SU-DHL-6 (cell line): ENCODE measurements at regions not wholly inside any gene's neighbourhood (a gene's known extent, or its start where the extent isn't known, plus 50 kb on each side); places are given as distances from the start of the nearest gene placed in this dataset.

Experiments
- H2AFZ ChIP-seq: fragments of 200-600 bp; sonication (generic); 2 replicates; pipeline ENCODE4 v1.6.1; 2014; ENCODE audit warnings: low read depth, mild to moderate bottlenecking, moderate library complexity, mixed read lengths, antibody characterized with exemption, low read length; ENCODE audit not compliant: severe bottlenecking
- H3F3A ChIP-seq: fragments of 200-600 bp; shearing (Covaris generic); 2 replicates; pipeline ENCODE4 v1.6.0; 2016; ENCODE audit warnings: antibody characterized with exemption, mild to moderate bottlenecking; ENCODE audit not compliant: insufficient read depth
- H3K27ac ChIP-seq: fragments of 200-600 bp; sonication (generic); 2 replicates; pipeline ENCODE4 v1.5.1; 2016; ENCODE audit warnings: low read depth, mild to moderate bottlenecking, low read length, moderate library complexity, mixed read lengths
- H3K27me3 ChIP-seq: fragments of 200-600 bp; sonication (generic), shearing (Covaris generic); 2 replicates; pipeline ENCODE4 v1.6.0; 2014; ENCODE audit warnings: mild to moderate bottlenecking, low read length
- H3K36me3 ChIP-seq: fragments of 200-600 bp; sonication (generic); 2 replicates; pipeline ENCODE4 v1.6.1; 2014; ENCODE audit warnings: mild to moderate bottlenecking, low read length, mixed read lengths
- H3K4me2 ChIP-seq: fragments of 300-600, 200-600 bp; shearing (Covaris generic), sonication (generic); 2 replicates; pipeline ENCODE4 v1.6.0; 2014; ENCODE audit warnings: low read length, low read depth, mild to moderate bottlenecking; ENCODE audit not compliant: poor library complexity, severe bottlenecking
- H3K4me3 ChIP-seq: fragments of 200-600 bp; sonication (generic); 2 replicates; pipeline ENCODE4 v1.5.1; 2014; ENCODE audit warnings: antibody characterized with exemption, low read length, mild to moderate bottlenecking, mixed read lengths; ENCODE audit not compliant: insufficient read depth, poor library complexity, severe bottlenecking
- H3K79me2 ChIP-seq: fragments of 200-600 bp; sonication (generic); 2 replicates; pipeline ENCODE4 v1.6.1; 2014; ENCODE audit warnings: mild to moderate bottlenecking, low read length, moderate library complexity; ENCODE audit not compliant: insufficient read depth
- H3K9ac ChIP-seq: fragments of 200-600 bp; sonication (generic); 2 replicates; pipeline ENCODE4 v1.7.0; 2014; ENCODE audit warnings: mild to moderate bottlenecking, low read length
- H3K9me2 ChIP-seq: fragments of 200-600 bp; sonication (generic); replicated peaks from 2 replicates; pipeline ENCODE4 v1.6.1; 2014; ENCODE audit warnings: low read length; ENCODE audit not compliant: insufficient read depth
- H3K9me3 ChIP-seq: fragments of 200-600 bp; sonication (generic); 2 replicates; pipeline ENCODE4 v1.6.1; 2014; ENCODE audit warnings: low read length, mixed read lengths; ENCODE audit not compliant: insufficient read depth
- H4K20me1 ChIP-seq: fragments of 200-600 bp; sonication (generic); 2 replicates; pipeline ENCODE4 v1.6.1; 2014; ENCODE audit warnings: low read depth, mild to moderate bottlenecking, antibody characterized with exemption, low read length, moderate library complexity, mixed read lengths
- EZH2phosphoT487 ChIP-seq: fragments of 200-600 bp; sonication (generic), shearing (Covaris generic); conservative IDR thresholded peaks from 2 replicates; pipeline ENCODE4 v1.6.1; 2018; ENCODE audit warnings: mild to moderate bottlenecking, antibody characterized with exemption, low read length, moderate library complexity, mixed read lengths
- TF ChIP-seq, protein P1 (sequence below): fragments of 200-600 bp; sonication (generic); IDR thresholded peaks from one replicate; pipeline ENCODE4 v1.5.1; 2017; ENCODE audit warnings: antibody characterized with exemption, mild to moderate bottlenecking, low read length, moderate library complexity; ENCODE audit not compliant: insufficient read depth, poor library complexity, severe bottlenecking

- Histone ChIP-seq H3K79me2 (no peaks in the 10 kb centered on the region), H3K36me3 (no peaks in the 10 kb centered on the region), H3F3A (no peaks in the 10 kb centered on the region), H3K9ac (no peak overlapping the region), H3K4me3 (no peak overlapping the region), H2AFZ (no peak overlapping the region), H3K27ac (no peak overlapping the region), H3K27me3 (no peaks in the 10 kb centered on the region), H3K4me2 (no peak overlapping the region), H3K9me2 (no peaks in the 10 kb centered on the region), H3K9me3 (no peaks in the 10 kb centered on the region), H4K20me1 (no peaks in the 10 kb centered on the region)
- TF ChIP-seq, protein P1, sequence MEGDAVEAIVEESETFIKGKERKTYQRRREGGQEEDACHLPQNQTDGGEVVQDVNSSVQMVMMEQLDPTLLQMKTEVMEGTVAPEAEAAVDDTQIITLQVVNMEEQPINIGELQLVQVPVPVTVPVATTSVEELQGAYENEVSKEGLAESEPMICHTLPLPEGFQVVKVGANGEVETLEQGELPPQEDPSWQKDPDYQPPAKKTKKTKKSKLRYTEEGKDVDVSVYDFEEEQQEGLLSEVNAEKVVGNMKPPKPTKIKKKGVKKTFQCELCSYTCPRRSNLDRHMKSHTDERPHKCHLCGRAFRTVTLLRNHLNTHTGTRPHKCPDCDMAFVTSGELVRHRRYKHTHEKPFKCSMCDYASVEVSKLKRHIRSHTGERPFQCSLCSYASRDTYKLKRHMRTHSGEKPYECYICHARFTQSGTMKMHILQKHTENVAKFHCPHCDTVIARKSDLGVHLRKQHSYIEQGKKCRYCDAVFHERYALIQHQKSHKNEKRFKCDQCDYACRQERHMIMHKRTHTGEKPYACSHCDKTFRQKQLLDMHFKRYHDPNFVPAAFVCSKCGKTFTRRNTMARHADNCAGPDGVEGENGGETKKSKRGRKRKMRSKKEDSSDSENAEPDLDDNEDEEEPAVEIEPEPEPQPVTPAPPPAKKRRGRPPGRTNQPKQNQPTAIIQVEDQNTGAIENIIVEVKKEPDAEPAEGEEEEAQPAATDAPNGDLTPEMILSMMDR: no peak
- no peak for TF ChIP-seq EZH2phosphoT487
These were observed 264.4 kb downstream of the KCNE4 start for GRCh38 chr2:223316342-223316741.

DNA sequence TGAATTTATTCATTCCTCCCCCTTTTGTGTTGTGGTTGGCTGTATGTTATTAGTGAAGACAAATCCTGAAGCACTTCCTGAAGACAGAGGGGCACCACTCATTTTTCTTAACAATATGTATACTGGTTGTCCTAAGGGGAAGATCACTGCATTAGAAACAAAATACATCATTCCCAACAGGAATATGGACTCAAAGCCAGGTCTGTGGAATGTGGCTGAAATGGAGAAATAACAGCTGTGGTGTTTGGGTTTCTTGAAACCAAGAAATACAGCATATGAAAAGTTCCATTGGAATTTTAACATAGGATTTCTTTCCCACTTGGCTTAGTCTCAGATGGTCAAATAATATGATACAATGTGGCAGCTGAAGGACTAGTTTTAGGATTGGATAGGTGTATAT, 267.6 kb downstream of the KCNE4 start:
- Histone ChIP-seq H3K9me3 (no peaks in the 10 kb centered on the region), H3K27me3 (no peaks in the 10 kb centered on the region), H3K4me3 (no peak overlapping the region), H3K27ac (no peak overlapping the region), H4K20me1 (no peaks in the 10 kb centered on the region), H2AFZ (no peak overlapping the region), H3F3A (no peaks in the 10 kb centered on the region), H3K79me2 (no peaks in the 10 kb centered on the region), H3K9ac (no peak overlapping the region), H3K4me2 (no peak overlapping the region), H3K36me3 (no peaks in the 10 kb centered on the region), H3K9me2 (no peaks in the 10 kb centered on the region)
- no peak for TF ChIP-seq EZH2phosphoT487
- TF ChIP-seq, protein P1: no peak

- Histone ChIP-seq H2AFZ (no peak overlapping the region), H3F3A (no peaks in the 10 kb centered on the region), H3K4me2 (no peak overlapping the region), H4K20me1 (no peaks in the 10 kb centered on the region), H3K36me3 (no peaks in the 10 kb centered on the region), H3K9me2 (no peaks in the 10 kb centered on the region), H3K79me2 (no peaks in the 10 kb centered on the region), H3K9ac (no peak overlapping the region), H3K9me3 (no peaks in the 10 kb centered on the region), H3K27me3 (no peaks in the 10 kb centered on the region), H3K27ac (no peak overlapping the region), H3K4me3 (no peak overlapping the region)
- no peak for TF ChIP-seq EZH2phosphoT487
- TF ChIP-seq, protein P1: no peak
These were observed 272.4 kb downstream of the KCNE4 start for GRCh38 chr2:223324402-223324801.
